ENCODE measurements at regions not wholly inside any gene's neighbourhood (a gene's known extent, or its start where the extent isn't known, plus 50 kb on each side); places are given as distances from the start of the nearest gene placed in this dataset.
A peak's percentile ranks its signal among the peaks of the same experiment; 100 is the strongest.

DNA sequence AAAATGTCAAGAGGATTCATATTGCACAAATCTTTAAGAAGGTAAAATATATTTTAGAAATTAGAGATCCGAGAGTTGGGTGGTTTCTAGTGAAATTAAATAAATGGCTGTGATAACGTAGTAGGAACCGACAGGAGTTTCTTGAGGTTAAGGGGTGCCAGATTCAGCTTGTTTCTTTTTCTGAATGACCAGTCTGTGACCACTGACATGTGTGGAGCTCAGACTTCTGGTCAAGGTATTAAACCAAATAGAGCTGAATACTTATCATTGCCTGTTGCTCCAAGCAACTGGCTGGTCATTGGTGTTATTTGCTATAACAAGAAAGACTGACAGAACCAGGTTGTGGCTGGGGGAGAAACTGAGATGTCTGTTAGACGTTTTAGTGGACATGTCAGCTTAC lies 408.2 kb upstream of the HS6ST1 start:
- DNase-seq (ENCODE audit: extremely low read depth in 1 of 11, low read depth in 9 of 11, low spot score in 4 of 11): no peak

DNA sequence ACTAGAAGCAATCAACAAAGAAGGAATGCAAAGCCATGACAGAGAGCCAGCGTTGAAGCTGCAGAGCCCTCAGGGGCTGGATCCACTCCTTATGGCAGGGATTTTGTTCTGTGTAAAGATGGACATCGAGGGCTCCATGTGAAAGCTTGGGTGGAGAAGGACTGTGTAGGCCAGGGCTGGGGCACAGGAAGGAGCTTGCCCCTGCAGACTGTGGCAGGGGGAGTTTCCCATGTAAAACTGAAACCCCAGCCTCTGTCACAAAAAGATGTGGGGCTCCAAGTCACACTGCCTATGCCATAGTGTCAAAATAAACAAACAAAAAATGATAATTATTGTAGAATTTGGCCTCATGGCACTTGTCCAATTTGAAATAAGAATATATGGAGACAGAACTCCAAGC lies 408.7 kb upstream of the HS6ST1 start:
- DNase-seq (ENCODE audit: extremely low read depth in 1 of 11, low read depth in 9 of 11, low spot score in 4 of 11): no peak

DNA sequence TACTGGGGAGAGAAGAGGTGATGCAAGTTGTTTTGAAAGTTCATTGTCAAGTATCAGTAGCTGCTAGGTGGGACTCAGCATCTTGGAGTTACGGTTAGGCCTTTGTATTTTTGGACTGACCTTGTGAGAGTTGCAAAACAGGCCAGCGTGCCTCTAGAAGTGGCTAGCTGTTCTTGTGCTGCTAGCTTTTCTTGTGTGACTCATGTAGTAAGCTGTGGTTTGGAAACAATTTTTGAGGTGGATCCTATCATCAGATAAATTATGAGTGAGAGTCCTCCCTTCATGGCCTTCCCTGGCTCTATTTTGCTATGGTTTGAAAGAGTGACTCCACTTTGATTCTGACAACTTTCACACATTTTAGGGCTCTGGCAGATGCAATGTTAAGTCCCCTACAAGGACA lies 409.2 kb upstream of the HS6ST1 start:
- DNase-seq (ENCODE audit: extremely low read depth in 1 of 11, low read depth in 9 of 11, low spot score in 4 of 11): no peak

DNA sequence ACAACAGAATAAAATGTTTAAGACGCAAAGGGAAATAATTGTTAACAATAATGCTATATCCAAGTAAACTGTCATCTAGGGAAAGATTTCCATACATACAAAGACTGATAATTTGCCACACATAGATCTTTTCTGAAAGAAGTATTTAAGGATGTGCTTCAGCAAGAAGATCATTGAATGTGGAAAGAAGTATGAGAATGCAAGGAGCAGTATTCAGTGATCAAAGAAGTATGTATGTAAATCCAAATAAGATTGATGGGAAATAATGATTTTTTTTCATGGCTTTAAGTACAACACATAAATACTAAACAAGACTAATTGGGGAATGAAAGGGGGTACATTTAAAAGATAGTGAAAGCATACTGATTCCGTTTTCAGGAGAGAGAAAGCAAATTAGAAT lies 410.4 kb upstream of the HS6ST1 start:
- DNase-seq (ENCODE audit: extremely low read depth in 1 of 11, low read depth in 9 of 11, low spot score in 4 of 11): no peak

DNA sequence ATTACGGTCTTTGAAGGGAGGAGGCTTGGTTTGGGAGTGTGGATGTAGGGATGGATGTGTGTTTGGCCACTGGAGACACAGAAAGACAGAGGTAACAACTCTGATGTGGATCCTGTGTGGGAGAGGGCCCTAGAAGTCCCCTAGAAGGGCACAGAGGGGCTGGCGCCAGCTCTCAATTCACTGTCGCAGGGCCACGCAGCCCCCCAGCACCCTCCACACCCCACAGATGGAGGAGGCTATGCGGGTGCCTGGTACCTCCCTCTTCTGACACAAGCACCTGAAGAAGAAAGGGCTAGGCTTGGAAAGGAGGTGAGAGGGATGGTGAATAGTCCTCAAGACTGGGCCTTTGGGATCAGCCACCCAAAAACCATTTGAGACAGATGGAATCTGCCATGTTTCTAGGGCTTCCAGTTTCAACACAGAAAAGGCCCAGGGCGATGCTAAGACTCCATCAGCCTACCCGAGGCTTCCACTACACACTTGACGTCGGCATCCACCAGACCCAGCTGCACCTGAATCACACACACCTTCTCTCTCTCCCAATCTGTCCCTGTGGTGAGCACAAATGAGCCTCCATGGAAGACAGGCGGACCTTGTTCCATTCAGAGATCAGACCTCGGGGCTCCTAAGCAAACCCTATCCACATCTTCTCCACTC lies 413.5 kb upstream of the HS6ST1 start:
- DNase-seq (ENCODE audit: extremely low read depth in 1 of 11, low read depth in 9 of 11, low spot score in 4 of 11): no peak

DNA sequence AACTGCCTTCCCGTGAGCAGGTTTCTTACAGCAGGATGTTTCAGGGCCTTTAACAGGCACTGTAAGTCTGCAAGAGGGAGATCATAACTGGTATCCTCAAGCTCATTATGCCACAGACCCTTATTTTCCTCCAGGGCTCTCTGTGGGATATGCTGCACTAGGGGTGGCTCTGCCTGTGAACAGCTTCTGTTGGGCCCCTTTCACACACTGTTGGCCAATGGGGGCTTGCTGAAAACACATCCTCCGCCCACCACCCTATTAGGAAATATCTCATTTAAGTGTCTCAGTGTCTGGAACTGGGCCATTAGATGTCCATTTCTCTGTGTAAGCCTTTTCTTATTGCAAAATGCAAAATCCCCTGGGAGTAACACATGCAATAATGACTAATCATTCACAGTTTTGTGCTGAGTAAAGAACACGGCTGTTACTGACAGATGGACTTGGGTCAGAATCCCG lies 414.3 kb upstream of the HS6ST1 start:
- DNase-seq (ENCODE audit: extremely low read depth in 1 of 11, low read depth in 9 of 11, low spot score in 4 of 11): no peak

DNA sequence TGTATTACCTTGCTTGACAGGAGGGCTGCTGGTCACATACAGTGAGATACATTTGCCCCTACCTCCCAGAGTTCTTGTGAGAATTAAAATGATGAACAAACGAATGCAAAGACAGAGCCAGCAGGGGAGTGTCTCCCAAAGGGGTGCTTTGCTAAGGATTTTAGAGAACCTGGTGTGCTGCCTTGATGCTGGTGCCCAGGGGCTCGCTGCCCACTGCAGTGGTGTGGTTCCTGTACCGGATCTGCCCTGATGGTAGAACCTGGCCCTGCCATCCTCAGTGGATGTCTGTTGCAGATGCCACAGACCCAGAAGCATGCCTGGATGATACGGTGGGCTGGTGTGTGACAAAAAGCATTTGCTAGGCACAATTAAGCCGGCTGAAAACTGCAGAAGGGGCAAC lies 414.8 kb upstream of the HS6ST1 start:
- DNase-seq (ENCODE audit: extremely low read depth in 1 of 11, low read depth in 9 of 11, low spot score in 4 of 11): no peak

DNA sequence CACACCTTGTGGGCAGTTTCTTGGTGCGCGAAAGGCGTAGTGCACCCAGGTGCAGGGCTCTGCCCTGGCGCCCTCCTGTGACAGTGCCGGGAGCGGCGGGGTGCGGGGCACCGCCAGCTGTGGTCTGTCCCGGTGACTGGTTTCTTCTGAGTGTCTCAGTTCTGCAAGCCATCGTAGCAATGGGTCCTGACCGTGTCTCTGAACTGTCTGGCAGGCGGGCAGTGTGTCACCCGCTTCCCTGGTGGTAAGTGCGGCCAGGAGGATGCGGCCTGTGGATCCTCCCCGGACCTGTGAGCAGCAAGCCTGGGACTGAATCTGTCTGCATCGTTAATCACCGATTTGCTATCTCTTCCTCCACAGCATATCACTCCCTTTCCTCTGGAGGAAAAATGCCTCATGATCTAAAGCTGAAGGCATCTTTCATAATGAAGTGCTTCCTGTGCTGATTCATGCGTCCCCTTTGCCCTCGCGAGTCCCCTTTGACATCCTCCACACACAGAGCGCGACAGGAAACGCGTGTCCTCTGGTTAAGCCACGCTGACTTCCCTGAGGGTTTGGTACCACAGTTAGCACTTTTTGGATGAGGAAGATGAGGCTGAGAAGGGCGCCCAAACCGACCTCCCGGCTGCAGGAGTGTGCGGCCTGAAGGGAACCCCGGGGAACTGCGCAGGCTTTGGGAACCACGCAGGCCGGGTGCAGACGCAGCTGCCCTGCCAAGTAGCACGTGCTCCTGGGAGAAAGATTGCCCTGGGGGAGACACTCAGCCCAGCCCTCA lies 416.0 kb upstream of the HS6ST1 start:
- peak in 1 of 11 donors; percentile 18 for DNase-seq (ENCODE audit: extremely low read depth in 1 of 11, low read depth in 9 of 11, low spot score in 4 of 11)

DNA sequence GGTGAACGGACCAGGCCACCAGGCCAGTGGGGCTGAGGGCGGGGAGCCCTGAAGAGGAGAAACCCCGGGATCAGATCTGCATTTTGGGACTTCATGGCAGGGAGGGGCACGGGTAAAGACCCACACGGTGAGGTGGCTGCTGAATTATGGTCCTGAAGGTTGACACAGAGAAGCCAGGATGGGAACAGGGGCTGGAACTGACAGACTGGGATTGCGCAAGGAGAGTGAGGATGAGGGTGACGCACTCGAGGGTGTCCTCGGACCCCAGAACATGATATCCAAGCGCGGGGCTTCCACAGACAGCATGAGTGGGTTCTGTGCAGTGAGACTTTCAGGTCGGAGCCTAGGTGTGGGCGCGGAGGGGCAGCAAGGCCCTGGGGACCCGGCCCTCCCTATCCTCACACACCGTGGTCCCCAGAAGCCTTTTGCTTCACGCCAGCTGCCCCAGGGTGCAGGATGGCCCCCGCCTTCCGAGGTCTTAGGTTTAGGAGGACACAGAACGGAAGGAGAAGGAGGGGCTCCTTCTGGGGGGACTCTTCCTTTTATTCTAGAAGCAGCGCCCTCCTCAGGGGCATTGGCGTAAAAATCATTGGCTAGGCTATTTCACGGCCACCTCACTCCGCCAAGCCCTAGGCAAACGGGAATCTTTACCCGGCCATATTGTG lies 416.8 kb upstream of the HS6ST1 start:
- DNase-seq (ENCODE audit: extremely low read depth in 1 of 11, low read depth in 9 of 11, low spot score in 4 of 11): no peak

DNA sequence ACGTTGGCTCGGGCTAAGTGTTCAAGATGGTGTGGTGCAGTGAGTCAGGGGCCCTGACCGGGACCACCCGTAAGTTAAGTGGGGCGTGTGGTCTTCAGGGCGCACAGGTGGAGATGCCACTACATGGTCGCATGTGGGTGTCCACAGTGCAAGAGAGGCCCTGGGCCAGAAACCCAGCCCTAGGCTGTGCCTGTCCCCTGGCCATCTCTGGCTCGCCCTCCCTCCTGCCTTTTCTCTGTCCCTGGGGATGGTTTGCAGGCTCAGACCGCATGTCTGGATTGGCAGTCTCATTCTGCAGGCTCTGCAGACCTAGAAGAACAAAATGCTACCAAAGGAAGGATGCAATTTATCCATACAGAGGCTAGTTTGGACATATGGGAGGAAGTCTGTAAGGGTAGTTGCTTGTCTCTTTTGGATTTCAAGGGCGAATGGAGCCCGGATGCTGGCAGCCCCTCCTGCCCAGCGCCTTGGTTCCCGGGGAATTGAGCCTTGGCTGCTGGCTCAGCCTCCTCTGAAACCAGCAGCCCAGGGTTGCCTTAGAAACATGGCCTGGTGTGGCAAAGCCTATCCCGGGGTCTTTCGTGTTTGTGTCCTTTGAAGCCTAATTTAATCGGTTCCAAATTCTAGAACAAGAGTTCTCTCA lies 417.5 kb upstream of the HS6ST1 start:
- no peak for DNase-seq (ENCODE audit: extremely low read depth in 1 of 11, low read depth in 9 of 11, low spot score in 4 of 11)

DNA sequence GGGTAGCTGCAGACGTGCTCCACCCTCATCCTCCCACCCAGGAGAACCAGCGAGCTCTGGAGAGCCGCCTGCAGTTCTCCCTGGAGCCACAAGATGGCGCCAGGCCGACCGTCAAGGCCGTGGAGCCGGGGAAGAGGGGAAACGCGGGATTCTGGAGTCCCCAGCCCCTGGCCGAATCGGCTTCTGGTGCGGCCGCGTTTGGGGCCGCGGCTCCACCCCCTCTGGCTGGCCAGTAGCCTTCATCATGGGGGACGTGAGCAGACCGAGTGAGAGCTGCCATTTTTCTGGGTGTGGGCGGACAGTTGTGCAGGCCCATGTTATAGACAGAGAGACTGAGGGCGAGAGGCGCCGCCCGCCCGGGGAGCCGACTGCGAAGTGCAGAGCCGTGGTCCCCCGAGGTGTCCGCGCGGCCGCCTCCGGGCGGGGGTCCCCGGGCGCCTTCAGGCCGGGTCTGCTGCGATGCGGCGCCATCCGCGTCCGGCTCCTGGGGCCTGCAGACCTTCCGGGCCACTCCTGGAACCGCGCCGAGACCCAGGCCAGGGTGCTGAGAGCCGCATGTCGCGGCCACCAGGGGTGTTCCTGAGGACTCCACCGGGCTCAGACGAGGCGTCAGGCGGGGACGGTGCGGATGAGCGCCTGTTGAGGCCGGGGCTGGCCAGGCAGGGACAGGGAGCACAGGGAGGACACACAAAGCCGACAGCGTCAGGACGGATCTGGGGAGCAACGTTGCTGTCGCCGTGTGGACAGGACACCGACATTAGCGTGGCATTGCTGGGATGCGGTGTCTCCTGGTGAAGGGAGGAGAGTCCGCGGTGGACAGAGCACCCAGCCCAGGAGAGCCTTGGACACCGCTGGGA lies 418.2 kb upstream of the HS6ST1 start:
- peak; percentile 54 to 84 (median 78) for DNase-seq (ENCODE audit: extremely low read depth in 1 of 11, low read depth in 9 of 11, low spot score in 4 of 11)

DNA sequence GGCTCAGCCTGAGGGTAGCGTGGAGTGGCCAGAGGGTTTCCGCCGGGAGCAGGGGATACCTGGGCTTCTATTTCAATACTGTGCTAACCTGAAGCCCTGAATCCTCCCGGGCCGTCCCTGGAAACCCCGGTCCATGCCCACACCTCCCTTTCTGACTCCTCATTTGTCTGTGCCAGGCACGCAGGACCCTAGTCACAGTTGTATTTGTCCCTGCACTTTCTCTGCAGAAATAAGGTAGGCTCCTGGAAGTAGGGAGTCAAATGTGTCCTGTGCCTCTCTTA lies 418.8 kb upstream of the HS6ST1 start:
- no peak for DNase-seq (ENCODE audit: extremely low read depth in 1 of 11, low read depth in 9 of 11, low spot score in 4 of 11)

DNA sequence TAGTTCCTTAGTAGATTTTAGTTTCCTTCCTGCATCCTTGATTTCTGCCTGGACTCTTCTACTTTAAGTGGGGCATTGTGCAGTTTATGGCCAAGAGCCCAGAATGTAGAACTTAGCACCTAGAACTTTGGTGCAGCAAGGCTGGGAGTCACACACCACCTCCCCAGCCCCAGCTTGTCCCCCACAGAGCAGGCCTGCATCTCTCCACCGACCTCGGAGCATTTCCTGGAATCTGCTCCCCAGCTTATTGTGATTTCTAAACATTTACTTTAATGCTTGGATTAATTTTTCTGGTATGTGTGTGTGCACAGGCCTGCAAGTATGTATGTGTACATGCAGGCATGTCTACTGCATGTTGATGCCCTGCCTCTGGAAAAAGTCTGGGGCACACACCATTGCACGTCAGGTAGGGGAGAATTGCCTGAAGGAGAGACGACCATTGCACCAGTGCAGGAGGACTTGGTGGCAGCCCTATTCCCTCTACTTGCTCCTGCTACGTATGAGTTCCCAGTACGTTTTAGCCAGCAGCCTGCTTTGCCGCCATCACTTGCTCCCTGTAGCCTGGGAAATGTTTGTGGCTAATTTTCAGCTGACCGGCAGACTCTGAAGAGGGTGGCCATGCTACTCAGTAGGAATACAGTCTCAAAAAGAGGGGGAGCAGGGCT lies 419.9 kb upstream of the HS6ST1 start:
- DNase-seq (ENCODE audit: extremely low read depth in 1 of 11, low read depth in 9 of 11, low spot score in 4 of 11): no peak

DNA sequence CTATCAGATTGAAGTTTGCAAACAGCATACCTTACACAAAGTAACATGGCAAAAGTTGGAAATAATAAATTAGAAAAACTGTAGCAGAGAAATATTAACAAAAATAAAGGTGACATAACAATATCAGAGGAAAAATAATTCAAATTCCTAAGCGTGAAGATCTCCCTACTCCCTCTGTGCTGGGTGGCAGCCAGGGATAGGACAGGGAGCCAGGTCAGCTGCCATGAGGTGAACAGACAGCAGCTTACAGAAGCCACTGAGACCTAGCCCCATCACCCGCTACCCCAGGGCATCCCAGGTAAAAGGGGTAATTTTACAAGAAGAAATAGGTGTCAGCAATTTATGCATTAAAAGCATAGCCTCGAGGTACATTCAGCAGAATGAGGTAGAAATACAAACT lies 423.8 kb upstream of the HS6ST1 start:
- DNase-seq (ENCODE audit: extremely low read depth in 1 of 11, low read depth in 9 of 11, low spot score in 4 of 11): no peak

DNA sequence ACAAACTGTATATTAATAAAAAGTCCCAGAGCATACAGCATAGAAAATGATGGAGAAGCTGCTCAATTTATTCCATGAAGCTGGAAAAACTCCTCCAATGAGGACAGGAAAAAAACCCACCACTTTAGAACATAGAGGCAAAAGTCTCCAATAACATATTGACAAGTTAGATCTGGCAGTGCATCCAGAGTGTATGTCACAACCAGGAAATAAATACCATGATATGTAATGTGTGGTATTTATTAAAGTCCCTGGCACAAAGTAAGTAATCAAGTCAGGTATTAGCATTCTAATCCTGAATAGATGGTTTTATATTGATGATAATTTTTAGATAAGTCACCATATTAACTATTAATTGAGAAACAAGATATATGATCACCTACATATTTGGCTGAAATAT lies 427.3 kb upstream of the HS6ST1 start:
- no peak for DNase-seq (ENCODE audit: extremely low read depth in 1 of 11, low read depth in 9 of 11, low spot score in 4 of 11)

DNA sequence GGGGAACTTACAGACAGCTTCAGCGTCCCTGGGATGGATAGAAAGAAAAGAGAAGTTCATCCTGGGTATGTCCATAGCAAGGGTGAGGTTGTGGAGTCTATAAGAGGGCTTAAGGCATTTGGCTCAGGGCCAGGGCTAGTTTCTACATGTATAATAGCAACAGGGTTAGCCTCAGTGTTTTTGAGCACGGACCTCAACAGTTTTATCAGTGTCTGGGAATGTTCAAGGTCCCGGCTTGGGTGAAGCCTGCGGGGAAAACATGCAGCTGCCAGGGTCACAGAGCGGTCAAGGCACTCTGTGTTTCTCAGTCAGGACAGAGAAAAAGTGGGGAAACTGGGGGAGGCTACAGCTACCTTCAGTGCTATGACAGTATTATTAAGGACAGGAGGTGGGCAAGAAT lies 427.7 kb upstream of the HS6ST1 start:
- peak in 2 of 11 donors; percentile 31 to 57 for DNase-seq (ENCODE audit: extremely low read depth in 1 of 11, low read depth in 9 of 11, low spot score in 4 of 11)

DNA sequence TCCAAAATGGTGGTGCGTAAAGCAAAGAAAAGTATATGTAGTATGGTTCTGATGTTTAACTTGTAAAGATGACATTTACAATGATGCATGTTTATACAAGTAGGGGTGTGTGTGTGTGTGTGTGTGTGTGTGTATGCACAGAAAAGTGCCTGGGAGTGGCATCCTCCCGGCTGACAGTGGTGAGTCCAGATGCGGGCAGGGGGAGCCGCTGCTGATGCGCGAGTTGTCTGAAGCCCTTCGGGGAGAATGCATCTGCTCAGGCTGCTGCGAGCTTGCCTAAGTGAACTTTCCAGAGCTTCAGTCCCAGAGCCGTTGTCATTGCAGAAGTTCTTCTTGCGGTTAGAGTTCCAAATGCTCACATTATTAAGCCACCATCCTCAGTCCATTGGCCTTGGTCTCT lies 429.7 kb upstream of the HS6ST1 start:
- no peak for DNase-seq (ENCODE audit: extremely low read depth in 1 of 11, low read depth in 9 of 11, low spot score in 4 of 11)

DNA sequence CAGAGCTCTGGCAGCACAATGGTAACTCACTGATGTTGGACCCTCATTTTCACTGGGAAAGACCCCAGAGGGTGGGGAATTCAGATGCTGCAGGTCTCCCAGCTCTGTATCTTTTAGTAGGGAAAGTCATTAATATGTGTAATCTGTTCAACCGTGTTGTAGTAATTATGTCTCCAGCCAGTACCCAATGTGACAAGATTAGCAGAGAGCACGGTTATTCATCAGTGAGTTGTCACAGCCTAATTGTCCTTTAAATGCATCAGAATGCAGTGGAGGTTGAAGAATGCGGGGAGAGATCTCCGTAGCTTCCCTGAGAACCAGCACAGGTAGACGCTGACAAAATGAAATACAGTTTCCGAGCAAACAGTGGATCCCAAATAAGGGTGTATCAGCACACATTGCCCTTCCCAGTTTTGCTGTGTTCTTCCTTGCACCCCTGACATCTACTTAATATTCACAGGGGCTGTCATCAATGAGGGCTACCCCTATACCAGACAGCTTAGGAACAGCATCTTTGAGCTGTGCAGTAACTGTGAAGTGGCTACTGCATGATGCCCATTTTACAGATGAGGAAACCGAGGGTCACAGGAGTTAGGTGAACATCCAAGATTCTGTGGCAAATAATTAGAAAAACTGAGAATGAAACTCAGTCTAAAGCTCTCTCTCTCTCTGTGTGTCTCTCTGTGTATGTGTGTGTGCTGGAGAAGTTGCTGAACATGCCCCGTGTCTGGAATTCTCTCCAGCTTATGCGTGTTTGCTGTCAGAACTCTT lies 430.4 kb upstream of the HS6ST1 start:
- DNase-seq (ENCODE audit: extremely low read depth in 1 of 11, low read depth in 9 of 11, low spot score in 4 of 11): no peak
